ENCODE measurements at regions not wholly inside any gene's neighbourhood (a gene's known extent, or its start where the extent isn't known, plus 50 kb on each side); places are given as distances from the start of the nearest gene placed in this dataset.
"Not testable (repeated sequence)": the region's sequence is repeated elsewhere in the genome, so short reads cannot be mapped to it uniquely, and the experiment has no call there.

DNA sequence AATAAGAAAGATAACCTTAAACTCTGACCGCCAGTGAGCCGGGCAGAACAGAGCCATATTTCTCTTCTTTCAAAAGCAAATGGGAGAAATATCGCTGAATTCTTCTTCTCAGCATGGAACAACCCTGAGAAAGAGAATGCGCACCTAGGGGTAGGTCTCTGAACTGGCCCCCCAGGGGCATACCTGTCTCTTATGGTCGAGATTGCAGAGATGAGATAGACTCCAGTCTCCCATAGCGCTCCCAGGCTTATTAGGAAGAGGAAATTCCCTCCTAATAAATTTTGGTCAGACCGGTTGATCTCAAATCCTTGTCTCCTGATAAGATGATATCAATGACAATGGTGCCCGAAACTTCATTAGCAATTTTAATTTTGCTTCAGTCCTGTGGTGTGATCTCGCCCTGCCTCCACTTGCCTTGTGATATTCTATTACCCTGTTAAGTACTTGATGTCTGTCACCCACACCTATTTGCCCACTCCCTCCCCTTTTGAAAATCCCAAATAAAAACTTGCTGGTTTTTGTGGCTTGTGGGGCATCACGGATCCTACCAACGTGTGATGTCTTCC lies 64.8 kb upstream of the SRD5A3 start:
- not testable (repeated sequence) for TF ChIP-seq POLR2A (IDR thresholded peaks at IDR 0.05; ENCODE audit: extremely low read depth, insufficient read length)
- TF ChIP-seq, protein P1, sequence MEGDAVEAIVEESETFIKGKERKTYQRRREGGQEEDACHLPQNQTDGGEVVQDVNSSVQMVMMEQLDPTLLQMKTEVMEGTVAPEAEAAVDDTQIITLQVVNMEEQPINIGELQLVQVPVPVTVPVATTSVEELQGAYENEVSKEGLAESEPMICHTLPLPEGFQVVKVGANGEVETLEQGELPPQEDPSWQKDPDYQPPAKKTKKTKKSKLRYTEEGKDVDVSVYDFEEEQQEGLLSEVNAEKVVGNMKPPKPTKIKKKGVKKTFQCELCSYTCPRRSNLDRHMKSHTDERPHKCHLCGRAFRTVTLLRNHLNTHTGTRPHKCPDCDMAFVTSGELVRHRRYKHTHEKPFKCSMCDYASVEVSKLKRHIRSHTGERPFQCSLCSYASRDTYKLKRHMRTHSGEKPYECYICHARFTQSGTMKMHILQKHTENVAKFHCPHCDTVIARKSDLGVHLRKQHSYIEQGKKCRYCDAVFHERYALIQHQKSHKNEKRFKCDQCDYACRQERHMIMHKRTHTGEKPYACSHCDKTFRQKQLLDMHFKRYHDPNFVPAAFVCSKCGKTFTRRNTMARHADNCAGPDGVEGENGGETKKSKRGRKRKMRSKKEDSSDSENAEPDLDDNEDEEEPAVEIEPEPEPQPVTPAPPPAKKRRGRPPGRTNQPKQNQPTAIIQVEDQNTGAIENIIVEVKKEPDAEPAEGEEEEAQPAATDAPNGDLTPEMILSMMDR (IDR thresholded peaks at IDR 0.05; ENCODE audit: low read depth, low read length): not testable (repeated sequence)
- TF ChIP-seq, protein P2, sequence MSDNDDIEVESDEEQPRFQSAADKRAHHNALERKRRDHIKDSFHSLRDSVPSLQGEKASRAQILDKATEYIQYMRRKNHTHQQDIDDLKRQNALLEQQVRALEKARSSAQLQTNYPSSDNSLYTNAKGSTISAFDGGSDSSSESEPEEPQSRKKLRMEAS (IDR thresholded peaks at IDR 0.05; ENCODE audit: low read depth, low read length): not testable (repeated sequence)

All from NB4 (cell line).